ENCODE measurements at regions not wholly inside any gene's neighbourhood (a gene's known extent, or its start where the extent isn't known, plus 50 kb on each side); places are given as distances from the start of the nearest gene placed in this dataset.
"Not testable (repeated sequence)": the region's sequence is repeated elsewhere in the genome, so short reads cannot be mapped to it uniquely, and the experiment has no call there.

- no CpG with 5 or more reads among the region's 3 CpGs for WGBS (ENCODE audit: insufficient coverage)
Measured at GRCh38 chr11:103812680-103813079, 223.8 kb upstream of the DDI1 start.

GRCh38 chr11:103820345-103820744 is 216.1 kb upstream of the DDI1 start:
- H3K4me1 Mint-ChIP-seq; H3K27me3 Mint-ChIP-seq (ENCODE audit: low read depth in 3 of 3); H3K27ac Mint-ChIP-seq; H3K4me1 ChIP-seq (ENCODE audit: control insufficient read depth in 1 of 2, insufficient read depth in 2 of 2, low read length in 2 of 2); H3K79me2 ChIP-seq (ENCODE audit: insufficient read depth, low read length); H4K20me1 ChIP-seq (ENCODE audit: insufficient read depth, low read length); H3K9me3 Mint-ChIP-seq; H2AFZ ChIP-seq (ENCODE audit: insufficient read depth, low read depth, low read length, poor library complexity, severe bottlenecking); H3K36me3 ChIP-seq (replicated peaks in 1 of 2; ENCODE audit: control insufficient read depth in 1 of 2, insufficient read depth in 2 of 2, low read length in 2 of 2); H3K4me2 ChIP-seq (replicated peaks; ENCODE audit: extremely low read depth, low read length, poor library complexity, severe bottlenecking); DNase-seq; H3K27ac ChIP-seq (ENCODE audit: low read depth in 1 of 2, low read length in 2 of 2); H3K9ac ChIP-seq (ENCODE audit: insufficient read depth, low read length, poor library complexity, severe bottlenecking); H3K36me3 Mint-ChIP-seq; H3K27me3 ChIP-seq (ENCODE audit: control insufficient read depth in 2 of 2, insufficient read depth in 2 of 2, low read length in 2 of 2); intact Hi-C loops (cut with micrococcal nuclease); H3K9me3 ChIP-seq (replicated peaks in 1 of 2; ENCODE audit: control insufficient read depth in 1 of 2, insufficient read depth in 1 of 2, low read length in 2 of 2); H3K4me3 ChIP-seq (replicated peaks in 1 of 3; ENCODE audit: low read depth in 2 of 3, low read length in 3 of 3); H3K4me3 Mint-ChIP-seq: not testable (repeated sequence)
- WGBS (ENCODE audit: insufficient coverage) = 88% methylated on average over 5 of the region's 8 CpGs

More at GRCh38 chr11:103812680-103813079, 223.8 kb upstream of the DDI1 start:
- Histone ChIP-seq H3K27me3 (ENCODE audit: control insufficient read depth in 2 of 2, insufficient read depth in 2 of 2, low read length in 2 of 2) (no peaks in the 10 kb centered on the region), H3K27ac (ENCODE audit: low read depth in 1 of 2, low read length in 2 of 2) (no peak overlapping the region), H3K4me3 (replicated peaks in 1 of 3; ENCODE audit: low read depth in 2 of 3, low read length in 3 of 3) (no peak overlapping the region), H4K20me1 (ENCODE audit: insufficient read depth, low read length) (no peaks in the 10 kb centered on the region), H2AFZ (ENCODE audit: insufficient read depth, low read depth, low read length, poor library complexity, severe bottlenecking) (no peak overlapping the region), H3K9ac (ENCODE audit: insufficient read depth, low read length, poor library complexity, severe bottlenecking) (no peak overlapping the region), H3K9me3 (replicated peaks in 1 of 2; ENCODE audit: control insufficient read depth in 1 of 2, insufficient read depth in 1 of 2, low read length in 2 of 2) (no peaks in the 10 kb centered on the region), H3K4me2 (replicated peaks; ENCODE audit: extremely low read depth, low read length, poor library complexity, severe bottlenecking) (no peak overlapping the region), H3K4me1 (ENCODE audit: control insufficient read depth in 1 of 2, insufficient read depth in 2 of 2, low read length in 2 of 2) (no peaks in the 10 kb centered on the region), H3K36me3 (replicated peaks in 1 of 2; ENCODE audit: control insufficient read depth in 1 of 2, insufficient read depth in 2 of 2, low read length in 2 of 2) (no peaks in the 10 kb centered on the region), H3K79me2 (ENCODE audit: insufficient read depth, low read length) (no peaks in the 10 kb centered on the region)
- no peak for TF ChIP-seq CTCF (IDR thresholded peaks at IDR 0.05)
- no peak for DNase-seq
- H3K9me3 Mint-ChIP-seq = peaks cover 0 to 2% (median 0%) of the 10 kb centered on the region in 7 donors
- intact Hi-C loops (cut with micrococcal nuclease) = no loop called here
- H3K27ac Mint-ChIP-seq = no peak overlapping the region
- no peaks in the 10 kb centered on the region for H3K4me1 Mint-ChIP-seq
- peaks cover 0 to 3% (median 0%) of the 10 kb centered on the region in 3 donors for H3K27me3 Mint-ChIP-seq (ENCODE audit: low read depth in 3 of 3)
- no peaks in the 10 kb centered on the region for H3K36me3 Mint-ChIP-seq
- H3K4me3 Mint-ChIP-seq = no peak overlapping the region
